Mucosa of rectum (tissue), 2 donors: ENCODE measurements at regions not wholly inside any gene's neighbourhood (a gene's known extent, or its start where the extent isn't known, plus 50 kb on each side); places are given as distances from the start of the nearest gene placed in this dataset.

ENCODE experiments used
- H3K27ac ChIP-seq, 2 donors: one replicate each; pipeline ENCODE4 v1.7.0; 2013; ENCODE audit warnings: inconsistent platforms in 2 of 2, low read depth in 2 of 2, low read length in 2 of 2
- H3K27me3 ChIP-seq, 2 donors: one replicate each; pipeline ENCODE4 v1.7.0; 2013; ENCODE audit warnings: low read length in 2 of 2; ENCODE audit not compliant: control insufficient read depth in 2 of 2, insufficient read depth in 2 of 2
- H3K36me3 ChIP-seq, 2 donors: one replicate each; pipeline ENCODE4 v1.7.0; 2013; ENCODE audit warnings: low read length in 2 of 2; ENCODE audit not compliant: control insufficient read depth in 2 of 2, insufficient read depth in 2 of 2
- H3K4me1 ChIP-seq, 2 donors: one replicate each; pipeline ENCODE4 v1.7.0; 2013; ENCODE audit warnings: low read length in 2 of 2, mild to moderate bottlenecking in 1 of 2; ENCODE audit not compliant: control insufficient read depth in 2 of 2, insufficient read depth in 2 of 2
- H3K4me3 ChIP-seq, 2 donors: one replicate each; pipeline ENCODE4 v1.7.0; 2013; ENCODE audit warnings: low read length in 2 of 2
- H3K9ac ChIP-seq, 2 donors: one replicate each; pipeline ENCODE4 v1.7.0; 2013; ENCODE audit warnings: low read length in 2 of 2, low read depth in 1 of 2, mild to moderate bottlenecking in 1 of 2
- H3K9me3 ChIP-seq, 2 donors: one replicate each; pipeline ENCODE4 v1.7.0; 2013; ENCODE audit warnings: low read length in 2 of 2; ENCODE audit not compliant: control insufficient read depth in 2 of 2
- donor health status: healthy.
- donor health status: Normal muscosa, but diverticular disease.

DNA sequence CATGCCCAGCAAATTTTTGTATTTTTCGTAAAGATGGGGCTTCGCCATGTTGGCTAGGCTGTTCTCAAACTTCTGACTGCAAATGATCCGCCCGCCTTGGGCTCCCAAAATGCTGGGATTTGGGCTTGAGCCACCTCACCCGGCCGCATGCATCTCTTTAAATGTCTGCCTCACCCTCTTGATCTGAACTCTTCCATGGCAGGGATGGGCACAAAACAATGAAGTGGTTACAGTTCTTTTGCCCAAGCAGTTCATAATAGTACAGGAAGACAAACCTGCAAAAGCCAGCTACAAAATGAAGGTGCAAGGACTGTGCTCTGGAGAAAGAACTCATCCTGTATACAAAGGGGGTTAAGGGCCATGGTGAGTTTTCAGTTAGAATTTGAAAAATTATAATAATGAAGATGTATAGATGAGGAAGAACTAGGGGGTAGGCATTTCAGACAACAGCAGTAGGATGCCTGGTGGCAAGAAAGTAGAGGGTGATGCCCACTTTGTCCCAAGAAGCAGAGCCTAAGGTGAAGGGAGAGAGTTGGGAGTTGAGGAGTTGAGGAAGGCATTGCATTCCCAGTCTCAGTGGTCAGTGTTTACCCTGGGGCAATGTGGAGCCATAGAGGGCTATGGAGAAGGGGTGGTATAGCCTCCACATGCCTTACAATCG, 160.8 kb upstream of the MYCN start:
- Histone ChIP-seq H3K4me1 (no peaks in the 10 kb centered on the region), H3K27me3 (peaks cover 0 to 2% of the 10 kb centered on the region in 2 donors), H3K9me3 (no peaks in the 10 kb centered on the region), H3K9ac (no peak overlapping the region), H3K36me3 (no peaks in the 10 kb centered on the region), H3K27ac (no peak overlapping the region), H3K4me3 (no peak overlapping the region)

GRCh38 chr2:15780234-15780633, 160.1 kb upstream of the MYCN start:
- Histone ChIP-seq H3K4me3 (no peak overlapping the region), H3K27me3 (peaks cover 0 to 2% of the 10 kb centered on the region in 2 donors), H3K4me1 (no peaks in the 10 kb centered on the region), H3K9me3 (no peaks in the 10 kb centered on the region), H3K9ac (no peak overlapping the region), H3K36me3 (no peaks in the 10 kb centered on the region), H3K27ac (no peak overlapping the region)

DNA sequence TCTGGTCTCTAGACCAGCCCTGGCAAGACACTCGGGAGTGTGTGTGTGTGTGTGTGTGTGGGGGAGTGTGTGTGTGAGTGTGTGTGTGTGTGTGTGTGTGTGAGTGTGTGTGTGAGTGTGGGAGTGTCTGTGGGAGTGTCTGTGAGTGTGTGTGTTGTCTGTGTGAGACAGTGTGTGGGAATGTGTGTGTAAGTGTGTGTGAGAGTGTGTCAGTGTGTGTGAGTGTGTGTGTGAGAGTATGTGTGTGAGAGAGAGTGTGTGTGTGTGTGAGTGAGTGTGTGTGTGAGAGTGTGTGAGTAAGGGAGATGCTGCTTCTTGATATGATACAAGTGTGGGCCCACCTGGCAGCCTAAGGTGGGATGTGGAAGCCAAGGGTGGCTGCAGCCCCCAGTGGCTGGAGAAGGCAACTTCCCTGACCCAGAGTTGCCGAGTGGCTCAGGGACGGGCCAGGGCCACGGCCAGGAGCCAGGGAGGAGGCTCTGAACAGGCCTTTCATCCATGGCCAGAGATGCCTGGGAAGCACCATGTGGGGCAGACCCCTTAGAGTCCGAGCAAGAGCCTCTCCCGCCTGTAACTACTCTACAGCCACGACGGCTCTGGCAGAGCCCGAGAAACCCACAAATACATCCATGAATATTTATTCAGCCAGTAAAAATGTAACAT, 159.3 kb upstream of the MYCN start:
- Histone ChIP-seq H3K27ac (no peak overlapping the region), H3K4me3 (no peak overlapping the region), H3K4me1 (no peaks in the 10 kb centered on the region), H3K36me3 (no peaks in the 10 kb centered on the region), H3K27me3 (peaks cover 0 to 2% of the 10 kb centered on the region in 2 donors), H3K9me3 (no peaks in the 10 kb centered on the region), H3K9ac (no peak overlapping the region)

- Histone ChIP-seq H3K9me3 (no peaks in the 10 kb centered on the region), H3K27me3 (peaks cover 0 to 2% of the 10 kb centered on the region in 2 donors), H3K9ac (no peak overlapping the region), H3K27ac (no peak overlapping the region), H3K4me3 (no peak overlapping the region), H3K4me1 (no peaks in the 10 kb centered on the region), H3K36me3 (no peaks in the 10 kb centered on the region)
These were observed 158.2 kb upstream of the MYCN start for GRCh38 chr2:15782009-15782751.

- no peaks in the 10 kb centered on the region for H3K36me3 ChIP-seq
- H3K9ac ChIP-seq = no peak overlapping the region
- H3K27ac ChIP-seq = no peak overlapping the region
- no peak overlapping the region for H3K4me3 ChIP-seq
- H3K4me1 ChIP-seq = no peaks in the 10 kb centered on the region
- H3K27me3 ChIP-seq = peaks cover 0 to 2% of the 10 kb centered on the region in 2 donors
- H3K9me3 ChIP-seq = no peaks in the 10 kb centered on the region
These were observed 157.5 kb upstream of the MYCN start for GRCh38 chr2:15782769-15783294.

DNA sequence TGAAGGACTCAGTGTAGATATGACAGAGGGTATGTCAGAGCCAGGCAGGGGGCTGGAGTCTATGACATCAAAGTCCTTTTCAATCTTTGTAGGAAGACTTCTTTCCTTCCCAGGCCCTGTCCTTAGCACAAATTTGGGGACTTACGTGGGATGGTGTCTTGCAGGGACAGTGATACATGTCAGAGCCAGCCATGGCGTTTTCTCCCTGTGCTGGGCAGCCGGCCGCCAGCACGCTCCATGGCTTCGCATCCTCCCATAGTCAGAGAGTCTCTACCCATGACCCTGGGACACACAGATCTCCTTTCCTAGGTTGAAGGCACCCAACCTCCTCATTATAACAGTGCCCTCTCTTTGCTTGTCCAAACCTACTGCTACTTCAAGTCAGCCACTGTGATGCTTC, 156.9 kb upstream of the MYCN start:
- H3K4me1 ChIP-seq = no peaks in the 10 kb centered on the region
- no peak overlapping the region for H3K4me3 ChIP-seq
- H3K27me3 ChIP-seq = peaks cover 0 to 2% of the 10 kb centered on the region in 2 donors
- no peak overlapping the region for H3K9ac ChIP-seq
- H3K36me3 ChIP-seq = no peaks in the 10 kb centered on the region
- no peak overlapping the region for H3K27ac ChIP-seq
- no peaks in the 10 kb centered on the region for H3K9me3 ChIP-seq

- no peak overlapping the region for H3K4me3 ChIP-seq
- H3K27me3 ChIP-seq = peaks cover 0 to 2% of the 10 kb centered on the region in 2 donors
- H3K4me1 ChIP-seq = no peaks in the 10 kb centered on the region
- H3K9ac ChIP-seq = no peak overlapping the region
- no peak overlapping the region for H3K27ac ChIP-seq
- no peaks in the 10 kb centered on the region for H3K9me3 ChIP-seq
- no peaks in the 10 kb centered on the region for H3K36me3 ChIP-seq
These were observed 156.1 kb upstream of the MYCN start for GRCh38 chr2:15784106-15784885.

- H3K4me1 ChIP-seq = no peaks in the 10 kb centered on the region
- no peak overlapping the region for H3K4me3 ChIP-seq
- H3K27ac ChIP-seq = no peak overlapping the region
- no peaks in the 10 kb centered on the region for H3K9me3 ChIP-seq
- H3K9ac ChIP-seq = no peak overlapping the region
- peaks cover 0 to 2% of the 10 kb centered on the region in 2 donors for H3K27me3 ChIP-seq
- no peaks in the 10 kb centered on the region for H3K36me3 ChIP-seq
These were observed 155.2 kb upstream of the MYCN start for GRCh38 chr2:15784886-15785801.

DNA sequence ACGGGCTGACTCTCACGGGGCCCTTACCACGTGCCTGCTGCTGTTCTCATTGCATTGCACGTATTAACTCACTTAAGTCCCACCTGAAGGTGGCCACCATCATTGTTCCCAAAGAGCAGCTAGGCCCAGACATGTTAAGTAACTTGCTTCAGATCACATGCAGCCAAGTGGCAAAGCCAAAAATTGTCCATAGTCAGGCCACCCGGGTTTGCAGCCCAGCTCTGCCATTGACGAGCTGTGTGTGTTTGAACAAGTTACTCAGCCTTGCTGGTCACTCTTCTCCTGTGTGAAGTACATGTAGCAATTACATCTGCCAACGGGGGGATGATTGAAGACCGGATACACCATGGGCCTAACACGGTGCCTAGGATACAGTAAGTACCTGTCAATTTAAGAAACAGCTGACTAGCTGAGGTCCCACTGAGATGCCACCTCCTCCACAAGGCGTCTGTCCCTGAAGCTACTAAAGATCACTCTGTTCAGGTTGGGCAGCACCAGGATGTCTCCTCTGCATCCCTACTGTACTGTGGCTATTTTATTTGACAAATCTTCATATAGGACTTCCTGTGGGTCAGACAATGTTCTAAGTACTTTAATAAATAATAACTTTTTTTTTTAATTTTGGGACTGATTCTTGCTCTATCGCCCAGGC, 154.2 kb upstream of the MYCN start:
- Histone ChIP-seq H3K4me3 (no peak overlapping the region), H3K9me3 (no peaks in the 10 kb centered on the region), H3K4me1 (no peaks in the 10 kb centered on the region), H3K9ac (no peak overlapping the region), H3K27me3 (peaks cover 0 to 2% of the 10 kb centered on the region in 2 donors), H3K36me3 (no peaks in the 10 kb centered on the region), H3K27ac (no peak overlapping the region)
